ENCODE measurements at regions not wholly inside any gene's neighbourhood (a gene's known extent, or its start where the extent isn't known, plus 50 kb on each side); places are given as distances from the start of the nearest gene placed in this dataset.
"Not testable (repeated sequence)": the region's sequence is repeated elsewhere in the genome, so short reads cannot be mapped to it uniquely, and the experiment has no call there.

DNA sequence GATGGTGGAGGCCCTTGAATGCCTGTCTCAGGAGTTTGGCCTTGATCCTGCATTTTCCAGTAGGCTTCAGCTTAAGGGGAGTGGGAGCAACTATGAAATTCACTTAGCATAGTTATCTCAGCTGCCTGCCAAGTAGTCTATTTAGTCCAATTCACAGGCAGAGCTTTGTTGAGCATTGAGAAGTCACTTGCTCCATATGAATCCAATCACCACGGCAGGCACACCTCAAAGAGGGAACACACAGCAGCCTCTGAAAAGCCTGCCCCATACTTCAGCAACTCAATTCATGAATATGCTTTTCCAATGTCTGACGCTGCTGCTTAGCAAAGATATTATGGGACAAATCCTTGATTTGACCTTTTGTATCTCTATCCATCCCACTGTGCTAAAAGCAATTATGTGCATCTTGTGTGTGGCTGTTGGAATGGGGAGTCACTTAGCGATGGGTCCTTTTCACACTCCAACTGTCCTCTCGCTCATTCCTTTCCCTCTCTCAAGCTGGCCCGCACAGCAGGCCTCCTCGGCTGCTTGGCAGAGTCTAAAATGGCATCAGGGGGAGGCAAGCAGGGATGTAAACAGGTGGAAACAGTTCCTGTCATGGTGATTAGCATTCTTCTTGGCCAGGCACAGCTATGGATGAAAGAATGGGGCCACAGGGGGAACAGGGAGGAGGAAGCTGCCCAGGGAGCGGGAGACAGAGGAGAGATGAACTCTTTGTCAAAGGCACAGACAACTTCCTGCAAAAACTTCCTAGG is 56.0 kb upstream of the LRPPRC start:
- peak; percentile 26 for DNase-seq

DNA sequence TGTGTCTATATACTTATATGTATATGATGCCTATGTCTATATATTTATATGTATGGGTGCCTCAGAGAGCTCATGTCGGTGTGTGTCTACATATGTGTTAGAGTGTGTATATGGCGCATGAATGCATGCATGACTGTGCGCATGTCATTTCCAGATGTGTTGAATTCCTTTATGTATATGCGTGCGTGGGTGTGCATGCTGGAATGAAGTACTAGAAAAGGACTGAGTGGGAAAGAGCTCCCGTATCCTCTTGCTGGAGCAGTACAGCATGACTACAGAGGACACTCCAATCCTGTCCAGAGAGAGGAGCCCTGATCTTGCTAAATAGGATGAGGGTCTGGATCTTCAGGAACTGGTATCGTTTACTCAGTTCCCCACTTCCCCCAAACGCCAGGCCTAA is 56.8 kb upstream of the LRPPRC start:
- no peak for DNase-seq

DNA sequence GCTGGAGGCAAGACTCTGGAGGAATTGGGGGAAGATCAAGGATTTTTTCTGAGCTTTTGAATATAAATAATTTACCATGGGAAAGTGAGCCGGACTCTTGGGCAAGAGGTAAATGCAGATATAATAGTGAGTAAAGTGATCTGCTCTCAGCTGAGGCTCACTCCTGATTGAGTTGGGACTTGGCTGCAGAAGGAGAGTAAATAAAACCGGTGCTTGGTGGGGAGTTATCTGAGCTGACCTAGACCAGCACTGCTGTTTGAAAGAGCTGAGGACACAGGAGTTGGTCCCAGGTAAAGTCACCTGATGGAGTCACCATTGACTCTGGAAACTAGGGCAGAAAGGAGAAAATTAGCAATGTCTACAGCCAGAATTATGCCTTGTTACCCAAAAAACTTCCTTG is 57.3 kb upstream of the LRPPRC start:
- no peak for DNase-seq

DNA sequence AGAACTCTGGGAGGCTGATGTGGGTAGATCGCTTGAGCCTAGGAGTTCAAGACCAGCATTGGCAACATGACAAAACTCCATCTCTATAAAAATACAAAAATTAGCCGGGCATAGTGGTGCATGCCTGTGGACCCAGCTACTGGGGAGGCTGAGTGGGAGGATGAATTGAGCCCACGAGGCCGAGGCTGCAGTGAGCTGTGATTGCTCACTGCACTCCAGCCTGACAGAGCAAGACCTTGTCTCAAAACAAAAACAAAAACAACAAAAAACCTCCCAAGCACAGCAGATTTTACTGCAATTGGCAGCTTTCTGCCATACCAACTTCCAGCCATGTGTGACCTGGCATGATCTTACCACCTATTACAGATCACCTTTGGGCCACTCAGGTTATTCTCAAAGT is 57.7 kb upstream of the LRPPRC start:
- no peak for DNase-seq

DNA sequence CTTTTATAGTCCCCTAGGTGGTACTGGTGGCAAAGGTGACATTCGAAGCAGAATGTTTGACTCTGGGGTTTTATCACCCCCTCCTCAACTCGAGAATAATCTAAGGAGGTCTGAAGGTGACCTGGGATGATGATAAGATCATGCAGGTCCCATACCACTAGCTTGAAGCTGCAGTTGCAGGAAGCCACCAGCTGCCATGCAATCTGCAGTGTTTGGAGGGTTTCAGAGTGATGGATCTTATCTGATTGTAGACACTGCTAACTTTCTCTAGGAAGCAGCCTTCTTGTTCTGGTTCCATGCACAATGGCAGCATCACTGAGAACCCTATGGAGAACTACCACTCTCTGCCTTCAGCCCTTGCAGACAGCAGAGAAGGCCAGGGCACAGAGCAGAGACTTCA is 59.4 kb upstream of the LRPPRC start:
- DNase-seq: no peak

DNA sequence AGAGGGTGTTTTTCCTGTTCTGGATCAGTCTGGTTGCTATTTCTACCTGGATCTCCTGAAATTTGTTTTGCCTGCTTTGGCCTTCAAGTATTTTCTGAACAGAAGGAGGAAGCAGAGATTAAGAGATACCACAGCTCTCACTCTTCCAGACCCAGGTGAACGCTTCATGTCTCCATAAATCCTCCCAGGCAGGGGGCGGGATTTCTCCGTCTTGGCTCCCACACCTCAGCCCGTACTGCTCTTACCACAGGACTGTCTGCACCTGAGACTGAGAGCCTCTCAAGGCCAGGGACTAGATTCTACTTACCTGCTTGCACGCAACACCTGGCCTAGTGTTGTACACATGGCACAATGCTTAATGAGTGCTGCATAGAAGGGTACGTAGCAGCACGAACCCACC is 59.9 kb upstream of the LRPPRC start:
- no peak for DNase-seq

DNA sequence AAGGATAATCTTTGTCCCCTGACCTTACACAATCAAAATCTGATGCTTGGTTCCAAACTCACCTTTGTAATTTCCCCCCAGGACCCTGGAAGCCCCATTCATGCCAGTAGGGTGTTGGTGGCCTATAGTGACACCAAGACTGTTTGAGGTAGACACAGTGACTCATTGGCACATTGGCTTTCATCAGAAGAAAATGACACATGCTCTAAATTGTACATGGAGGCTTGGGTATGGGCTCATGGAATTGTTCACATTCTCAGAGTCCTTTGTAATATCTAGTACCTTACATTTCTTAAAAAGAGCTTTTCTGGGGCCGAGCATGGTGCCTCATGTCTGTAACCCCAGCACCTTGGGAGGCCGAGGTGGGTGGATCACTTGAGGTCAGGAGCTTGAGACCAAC is 61.2 kb upstream of the LRPPRC start:
- DNase-seq: no peak

DNA sequence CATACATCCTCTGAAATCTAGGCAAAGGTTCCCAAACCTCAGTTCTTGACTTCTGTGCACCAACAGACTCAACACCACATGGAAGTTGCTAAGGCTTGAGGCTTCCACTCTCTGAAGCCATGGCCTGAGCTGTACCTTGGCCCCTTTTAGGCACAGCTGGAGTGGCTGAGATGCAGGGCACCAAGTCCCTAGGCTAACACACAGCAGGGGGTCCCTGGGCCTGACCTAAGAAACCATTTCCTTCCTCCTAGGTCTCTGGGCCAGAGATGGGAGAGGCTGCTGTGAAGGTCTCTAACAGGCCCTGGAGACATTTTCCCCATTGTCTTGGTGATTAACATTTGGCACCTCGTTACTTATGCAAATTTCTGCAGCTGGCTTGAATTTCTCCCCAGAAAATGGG is 64.5 kb upstream of the LRPPRC start:
- not testable (repeated sequence) for DNase-seq

DNA sequence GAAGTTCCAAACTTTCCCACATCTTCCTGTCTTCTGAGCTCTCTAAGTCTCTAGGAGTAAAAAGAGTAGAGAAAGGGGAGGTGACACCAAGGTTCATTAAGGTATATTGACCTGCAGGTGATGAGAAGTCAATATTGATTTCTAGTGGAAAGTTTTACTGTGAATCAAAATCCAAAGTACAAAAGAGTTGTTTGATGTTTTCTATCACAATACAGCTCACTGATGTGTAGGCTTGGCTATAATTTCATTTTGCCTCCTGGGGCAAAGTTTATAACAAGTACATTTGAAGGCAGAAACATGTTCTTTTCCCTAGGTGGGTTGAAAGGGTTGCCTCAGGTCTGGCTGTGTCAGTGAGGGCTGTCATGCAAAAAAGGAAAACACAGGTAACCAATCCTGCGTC is 65.2 kb upstream of the LRPPRC start:
- no peak for DNase-seq

DNA sequence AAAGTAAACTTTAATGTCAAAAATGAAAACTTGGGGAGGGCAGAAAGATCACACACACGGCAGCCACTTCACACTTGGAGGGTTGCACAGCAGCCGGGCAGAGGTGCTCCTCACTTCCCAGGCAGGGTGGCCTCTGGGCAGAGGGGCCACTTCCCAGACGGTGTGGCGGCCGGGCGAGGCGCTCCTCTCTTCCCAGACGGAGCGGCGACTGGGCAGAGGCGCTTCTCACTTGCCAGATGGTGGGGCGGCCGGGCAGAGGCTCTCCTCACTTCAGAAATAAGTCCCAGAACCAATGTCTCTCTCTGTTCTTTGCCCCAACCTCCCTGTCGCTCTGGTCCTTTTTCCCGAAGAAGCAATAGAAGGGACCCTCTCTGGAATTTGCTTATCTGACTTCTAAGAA is 65.7 kb upstream of the LRPPRC start:
- no peak for DNase-seq

DNA sequence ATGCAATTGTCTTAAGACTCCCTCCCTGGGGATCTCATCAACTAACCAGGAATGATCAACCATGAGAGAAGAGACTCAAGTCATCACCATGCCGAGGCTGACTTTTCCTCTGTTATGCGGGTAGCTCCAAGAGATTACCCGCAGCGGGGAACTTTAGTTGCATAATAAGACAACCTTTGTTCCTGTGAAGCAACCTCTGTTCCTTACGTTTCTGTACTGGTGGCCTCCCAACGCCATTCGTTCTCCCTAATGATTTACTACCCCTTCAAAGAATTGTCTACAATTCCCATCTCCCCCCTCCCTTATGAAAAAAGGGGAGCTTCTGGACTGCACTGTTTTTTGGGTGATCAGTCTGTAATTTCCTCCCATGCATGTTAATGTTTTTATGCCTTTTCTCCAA is 66.1 kb upstream of the LRPPRC start:
- no peak for DNase-seq

DNA sequence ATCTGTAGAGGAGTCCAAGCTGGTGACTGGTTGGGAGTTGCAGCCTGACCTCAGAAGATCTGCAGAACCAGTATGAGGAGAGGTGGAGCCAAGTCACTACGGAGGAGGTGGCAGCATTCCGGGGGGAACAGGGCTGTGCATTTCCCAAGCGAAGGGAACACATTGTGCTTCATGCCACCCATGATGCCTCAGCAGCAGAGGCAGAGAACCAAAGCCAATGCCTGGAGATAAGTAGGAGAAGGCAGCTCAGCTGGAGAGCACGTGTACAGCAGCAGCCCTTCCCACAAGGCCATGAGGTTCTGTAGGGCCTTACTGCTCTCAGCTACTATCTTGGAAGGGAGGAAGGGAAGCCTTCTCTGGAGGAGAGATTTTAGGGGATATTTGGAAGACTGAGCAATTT is 67.2 kb upstream of the LRPPRC start:
- DNase-seq: no peak

DNA sequence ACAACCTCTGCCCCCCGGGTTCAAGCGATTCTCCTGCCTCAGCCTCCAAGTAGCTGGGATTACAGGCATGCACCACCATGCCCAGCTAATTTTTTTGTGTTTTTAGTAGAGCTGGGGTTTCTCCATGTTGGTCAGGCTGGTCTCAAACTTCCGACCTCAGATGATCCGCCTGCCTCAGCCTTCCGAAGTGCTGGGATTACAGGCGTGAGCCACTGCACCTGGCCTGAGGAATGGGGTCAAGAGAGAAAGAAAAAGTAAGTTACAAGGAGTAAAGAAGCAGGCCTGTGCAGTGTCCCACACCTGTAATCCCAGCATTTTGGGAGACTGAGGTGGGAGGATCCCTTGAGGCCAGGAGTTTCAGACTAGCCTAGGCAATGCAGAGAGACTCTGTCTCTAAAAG is 68.5 kb upstream of the LRPPRC start:
- DNase-seq: not testable (repeated sequence)

DNA sequence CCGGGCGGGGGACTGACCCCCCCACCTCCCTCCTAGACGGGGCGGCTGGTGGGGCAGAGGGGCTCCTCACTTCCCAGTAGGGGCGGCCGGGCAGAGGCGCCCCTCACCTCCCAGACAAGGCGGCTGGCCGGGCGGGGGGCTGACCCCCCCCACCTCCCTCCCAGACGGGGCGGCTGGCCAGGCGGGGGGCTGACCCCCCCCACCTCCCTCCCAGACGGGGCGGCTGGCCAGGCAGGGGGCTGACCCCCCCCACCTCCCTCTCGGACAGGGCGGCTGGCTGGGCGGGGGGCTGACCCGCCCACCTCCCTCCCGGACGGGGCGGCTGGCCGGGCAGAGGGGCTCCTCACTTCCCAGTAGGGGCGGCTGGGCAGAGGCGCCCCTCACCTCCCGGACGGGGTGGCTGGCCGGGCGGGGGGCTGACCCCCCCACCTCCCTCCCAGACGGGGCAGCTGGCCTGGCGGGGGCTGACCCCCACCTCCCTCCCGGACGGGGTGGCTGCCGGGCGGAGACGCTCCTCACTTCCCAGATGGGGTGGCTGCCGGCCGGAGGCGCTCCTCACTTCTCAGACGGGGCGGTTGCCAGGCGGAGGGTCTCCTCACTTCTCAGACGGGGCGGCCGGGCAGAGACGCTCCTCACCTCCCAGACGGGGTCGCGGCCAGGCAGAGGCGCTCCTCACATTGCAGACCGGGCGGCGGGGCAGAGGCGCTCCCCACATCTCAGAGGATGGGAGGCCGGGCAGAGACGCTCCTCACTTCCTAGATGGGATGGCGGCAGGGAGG is 71.4 kb upstream of the LRPPRC start:
- not testable (repeated sequence) for DNase-seq

DNA sequence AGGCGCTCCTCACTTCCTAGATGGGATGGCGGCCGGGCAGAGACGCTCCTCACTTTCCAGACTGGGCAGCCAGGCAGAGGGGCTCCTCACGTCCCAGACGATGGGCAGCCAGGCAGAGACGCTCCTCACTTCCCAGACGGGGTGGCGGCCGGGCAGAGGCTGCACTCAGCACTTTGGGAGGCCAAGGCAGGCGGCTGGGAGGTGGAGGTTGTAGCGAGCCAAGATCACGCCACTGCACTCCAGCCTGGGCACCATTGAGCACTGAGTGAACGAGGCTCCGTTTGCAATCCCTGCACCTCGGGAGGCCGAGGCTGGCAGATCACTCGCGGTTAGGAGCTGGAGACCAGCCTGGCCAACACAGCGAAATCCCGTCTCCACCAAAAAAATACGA is 72.0 kb upstream of the LRPPRC start:
- DNase-seq: not testable (repeated sequence)

DNA sequence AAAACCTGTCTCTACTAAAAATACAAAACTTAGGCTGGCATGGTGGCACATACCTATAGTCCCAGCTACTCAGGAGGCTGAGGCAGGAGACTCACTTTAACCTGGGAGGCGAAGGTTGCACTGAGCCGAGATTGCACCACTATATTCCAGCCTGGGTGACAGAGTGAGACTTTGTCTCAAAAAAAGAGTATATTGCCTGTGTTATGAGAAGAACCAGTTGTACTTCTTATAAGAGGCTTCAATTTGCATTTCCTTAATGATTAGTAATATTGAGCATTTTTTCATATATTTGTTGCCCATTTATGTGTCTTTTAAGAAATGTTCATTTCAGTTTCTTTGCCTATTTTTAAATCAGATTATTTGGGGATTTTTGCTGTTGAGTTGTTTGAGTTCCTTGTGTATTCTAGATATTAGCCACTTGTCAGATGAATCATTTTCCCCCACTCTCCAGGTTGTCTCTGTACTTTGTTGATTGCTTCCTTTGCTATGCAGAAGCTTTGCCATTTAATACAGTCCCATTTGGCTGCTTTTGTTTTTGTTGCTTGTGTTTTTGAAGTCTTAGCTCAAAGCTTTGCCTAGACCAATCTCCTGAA is 75.8 kb upstream of the LRPPRC start:
- no peak for DNase-seq

DNA sequence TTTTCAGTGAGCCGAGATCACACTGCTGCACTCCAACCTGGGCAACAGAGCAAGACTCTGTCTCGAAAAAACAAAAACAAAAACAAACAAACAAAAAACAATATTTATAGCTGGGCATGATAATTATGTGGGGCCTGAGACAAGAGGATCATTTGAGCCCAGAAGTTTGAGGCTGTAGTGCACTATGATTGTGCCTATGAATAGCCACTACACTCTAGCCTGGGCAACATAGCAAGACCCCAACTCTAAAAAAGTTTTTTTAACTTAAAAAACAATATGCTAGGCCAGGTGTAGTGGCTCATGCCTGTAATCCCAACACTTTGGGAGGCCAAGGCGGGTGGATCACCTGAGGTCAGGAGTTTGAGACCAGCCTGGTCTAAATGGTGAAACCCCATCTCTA is 77.9 kb upstream of the LRPPRC start:
- not testable (repeated sequence) for DNase-seq

DNA sequence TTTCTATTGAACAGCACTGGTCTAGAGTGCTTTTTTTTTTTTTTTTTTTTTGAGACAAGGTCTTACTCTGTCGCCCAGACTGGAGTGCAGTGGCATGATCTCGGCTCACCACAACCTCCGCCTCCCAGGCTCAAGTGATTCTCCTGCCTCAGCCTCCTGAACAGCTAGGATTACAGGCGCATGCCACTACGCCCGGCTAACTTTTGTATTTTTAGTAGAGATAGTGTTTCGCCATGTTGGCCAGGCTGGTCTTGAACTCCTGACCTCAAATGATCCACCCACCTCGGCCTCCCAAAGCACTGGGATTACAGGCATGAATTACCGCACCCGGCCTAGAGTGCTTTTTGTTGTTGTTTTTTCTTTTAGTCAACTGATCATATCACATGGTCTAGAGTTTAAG is 79.0 kb upstream of the LRPPRC start:
- DNase-seq: not testable (repeated sequence)

DNA sequence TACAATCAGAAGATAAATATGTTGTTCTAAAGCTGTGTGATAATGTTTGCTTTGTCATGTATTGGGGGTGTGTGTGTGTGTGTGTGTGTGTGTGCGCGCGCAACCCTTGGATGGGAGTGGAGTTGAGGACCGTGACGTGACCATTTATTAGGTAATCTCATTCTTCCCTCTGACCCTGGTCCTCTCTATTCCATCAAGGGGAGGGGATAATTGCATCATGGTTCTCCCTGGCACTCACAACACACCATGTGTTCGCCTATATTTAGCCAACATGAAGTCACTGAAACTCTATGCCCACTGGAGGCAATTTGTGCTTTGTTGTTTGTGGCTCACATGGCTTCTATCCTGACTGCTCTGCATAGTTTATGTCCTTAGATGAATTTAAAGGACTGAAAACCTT is 79.8 kb upstream of the LRPPRC start:
- DNase-seq: peak; percentile 52

DNA sequence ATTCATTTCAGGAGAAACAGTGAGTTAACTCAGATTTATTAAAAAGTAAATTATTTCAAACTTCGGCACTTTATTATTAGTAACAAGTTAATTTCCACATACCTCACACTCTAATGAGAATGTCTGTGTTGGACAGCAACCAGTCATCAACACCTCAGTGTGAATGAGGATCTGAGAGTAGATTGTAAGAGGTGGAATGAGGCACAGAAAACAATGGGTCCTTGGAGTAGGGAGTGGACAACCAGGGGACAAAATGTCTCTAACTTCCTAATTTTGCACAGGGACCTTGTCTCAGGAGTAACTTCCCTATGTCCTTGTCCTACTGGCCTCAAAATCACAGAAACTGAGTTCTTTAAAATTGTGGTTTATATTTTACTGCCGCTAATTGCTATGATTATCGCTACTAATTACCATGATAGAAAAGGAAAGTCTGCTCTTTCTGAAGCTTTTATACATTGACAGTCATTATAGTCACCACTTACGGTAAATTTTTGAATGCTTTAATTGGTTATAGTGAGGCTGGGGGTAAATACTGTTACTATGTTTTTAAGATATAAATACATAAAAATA is 82.2 kb upstream of the LRPPRC start:
- peak; percentile 67 for DNase-seq

DNA sequence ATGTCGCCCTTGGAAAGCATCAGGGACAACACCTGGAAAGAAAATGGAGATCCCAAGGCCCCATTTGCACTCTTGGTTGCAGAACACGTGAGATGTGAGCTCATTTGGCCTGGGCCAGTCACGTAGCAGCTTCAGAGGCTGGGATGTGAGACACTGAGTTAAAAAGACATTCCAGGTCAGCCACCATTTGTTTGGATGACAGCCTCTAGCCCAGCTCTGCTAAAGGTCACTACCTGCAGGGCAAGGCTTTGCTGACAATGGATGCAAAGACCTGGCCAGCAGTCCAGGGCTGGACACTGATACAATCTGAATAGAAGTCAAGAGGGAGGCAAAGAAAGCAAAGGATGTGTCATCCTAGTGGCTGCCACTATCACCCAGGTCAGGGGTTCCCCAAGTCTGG is 83.9 kb upstream of the LRPPRC start:
- DNase-seq: no peak

DNA sequence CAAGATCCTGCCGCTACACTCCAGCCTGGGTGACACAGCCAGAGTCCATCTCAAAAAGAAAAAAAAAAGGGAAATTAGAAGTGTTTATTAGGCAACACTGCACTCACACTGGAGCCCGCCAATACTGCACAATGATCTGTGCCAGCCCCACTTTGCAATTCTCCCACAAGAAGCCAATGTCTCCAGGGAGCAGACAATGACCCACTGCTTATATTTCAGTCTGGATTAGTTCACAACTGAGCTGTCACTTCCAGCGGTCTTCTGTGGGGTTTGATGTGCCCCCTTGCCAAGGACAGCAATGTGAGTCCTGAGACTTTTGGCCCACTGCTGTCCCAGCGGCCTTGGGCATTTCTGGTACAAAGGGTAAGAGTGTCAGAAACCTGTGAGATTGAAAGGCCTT is 85.6 kb upstream of the PPM1B start:
- no peak for DNase-seq

DNA sequence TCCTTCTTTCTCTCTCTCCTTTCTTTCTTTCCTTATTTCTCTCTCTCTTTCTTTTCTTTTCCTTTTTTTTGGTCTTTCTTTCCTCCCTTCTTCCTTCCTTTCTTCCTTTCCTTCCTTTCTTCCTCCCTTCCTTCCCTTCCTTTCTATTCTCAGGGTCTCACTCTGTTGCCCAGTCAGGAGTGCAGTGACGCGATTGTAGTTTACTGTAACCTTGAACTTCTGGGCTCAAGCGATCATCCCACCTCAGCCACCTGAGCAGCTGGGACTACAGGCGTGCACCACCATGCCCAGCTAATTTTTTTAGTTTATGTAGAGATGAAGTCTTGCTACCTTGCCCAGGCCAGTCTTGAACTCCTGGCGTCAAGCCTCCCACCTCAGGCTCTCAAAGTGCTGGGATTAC is 83.8 kb upstream of the PPM1B start:
- DNase-seq: no peak

DNA sequence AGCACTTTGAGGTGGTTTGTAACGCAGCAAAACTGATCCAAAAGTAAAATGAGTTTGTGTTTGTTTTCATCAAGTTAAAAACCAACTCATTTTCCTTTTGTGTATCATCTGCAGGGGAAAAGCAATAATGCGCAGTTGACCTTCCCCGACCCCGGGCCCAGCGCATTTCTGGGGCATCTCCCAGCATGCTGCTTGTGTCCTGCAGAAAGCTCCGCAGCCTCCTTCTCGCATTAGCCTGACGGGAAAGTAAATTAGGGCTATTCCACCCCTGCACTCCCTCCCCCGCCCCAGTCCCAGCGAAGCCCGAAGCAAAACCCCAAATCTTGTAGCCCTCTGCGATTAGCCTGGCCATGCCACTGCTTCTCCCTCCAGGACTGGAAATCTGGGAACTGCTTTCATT is 82.0 kb upstream of the PPM1B start:
- DNase-seq: no peak
